GM12878 (cell line): ENCODE measurements at regions not wholly inside any gene's neighbourhood (a gene's known extent, or its start where the extent isn't known, plus 50 kb on each side); places are given as distances from the start of the nearest gene placed in this dataset.

Source experiments
- ATAC-seq: fragments of 200-7000 bp; cut with Tn5 transposase; 3 replicates; pipeline ENCODE4 v1.9.1; 2020; ENCODE audit warnings: mild to moderate bottlenecking, moderate library complexity
- BruUV-seq: library from RNA; stranded (reverse); fragments of 400-500 nt; replicated peaks from 2 replicates; lab custom pipeline; 2021; lab: Mats Ljungman, UMichigan
- CTCF ChIA-PET: fragments of 300-600 bp; sonication (Branson Sonifier 250); formaldehyde crosslinking; extraction: SDS; loops from one replicate; lab custom pipeline; 2021; ENCODE audit warnings: inconsistent platforms; lab: Yijun Ruan, JAX
- POLR2A ChIA-PET: fragments of 350-600 bp; formaldehyde crosslinking; extraction: SDS; loops from one replicate; lab custom pipeline; 2021; ENCODE audit warnings: inconsistent platforms; lab: Charles Lee
- RAD21 ChIA-PET: fragments of 300-600 bp; sonication (Branson Sonifier 250); formaldehyde crosslinking; loops from one replicate; lab custom pipeline; 2023; ENCODE audit warnings: antibody characterized with exemption; ENCODE audit not compliant: unreplicated experiment; lab: Charles Lee
- SMC1A ChIA-PET: fragments of 300-600 bp; sonication (Branson Sonifier 250); formaldehyde crosslinking; loops from one replicate; lab custom pipeline; 2023; ENCODE audit not compliant: unreplicated experiment, uncharacterized antibody; lab: Charles Lee
- DNase-seq: peaks from one replicate; pipeline ENCODE4 v3.0.0-alpha.2; 2011; ENCODE audit warnings: low read depth, low spot score
- FAIRE-seq: peaks from 3 replicates; lab custom pipeline; 2011; peaks lifted over from hg19 to GRCh38; lab: Jason Lieb, UNC
- H2AFZ ChIP-seq: 2 replicates; pipeline ENCODE4 v1.6.0; 2011; ENCODE audit warnings: low read depth, low read length, control low read depth; ENCODE audit not compliant: control insufficient read depth
- H3K27ac ChIP-seq: 2 replicates; pipeline ENCODE4 v1.5.1; 2011; ENCODE audit warnings: control low read depth; ENCODE audit not compliant: control insufficient read depth, insufficient read depth
- H3K27me3 ChIP-seq, 2 experiments: replicated peaks in 1 of 2; 2 replicates each; pipeline versions ENCODE4 v1.6.0 to v1.6.1; 2011; ENCODE audit warnings: low read length in 1 of 2; ENCODE audit not compliant: control insufficient read depth in 2 of 2, insufficient read depth in 2 of 2
- H3K36me3 ChIP-seq, 2 experiments: 2 replicates each; pipeline ENCODE4 v1.5.1; 2011; ENCODE audit warnings: low read length in 1 of 2; ENCODE audit not compliant: control insufficient read depth in 2 of 2, insufficient read depth in 2 of 2
- H3K4me1 ChIP-seq: 2 replicates; pipeline ENCODE4 v1.6.1; 2011; ENCODE audit warnings: mild to moderate bottlenecking, low read length, moderate library complexity, mixed read lengths; ENCODE audit not compliant: control insufficient read depth, insufficient read depth
- H3K4me2 ChIP-seq: 2 replicates; pipeline ENCODE4 v1.6.0; 2011; ENCODE audit warnings: control low read depth; ENCODE audit not compliant: control insufficient read depth, insufficient read depth
- H3K4me3 ChIP-seq: fragments of 200-600 bp; sonication (generic); 2 replicates; pipeline ENCODE4 v1.5.1; 2016
- H3K79me2 ChIP-seq: 2 replicates; pipeline ENCODE4 v1.6.0; 2011; ENCODE audit warnings: low read length; ENCODE audit not compliant: control insufficient read depth, insufficient read depth
- H3K9ac ChIP-seq: 2 replicates; pipeline ENCODE4 v1.8.0; 2011; ENCODE audit warnings: low read length, control low read depth, mixed read lengths; ENCODE audit not compliant: control insufficient read depth, insufficient read depth
- H3K9me3 ChIP-seq: replicated peaks from 3 replicates; pipeline ENCODE4 v1.5.1; 2011; ENCODE audit warnings: mild to moderate bottlenecking, low read length; ENCODE audit not compliant: control insufficient read depth, insufficient read depth
- H4K20me1 ChIP-seq: 2 replicates; pipeline ENCODE4 v1.6.0; 2011; ENCODE audit not compliant: control insufficient read depth, insufficient read depth
- CBX5 ChIP-seq: sonication (generic); IDR thresholded peaks from 2 replicates; pipeline ENCODE4 v1.6.1; 2016; ENCODE audit warnings: low read depth, moderate library complexity, mild to moderate bottlenecking, inconsistent platforms
- EGR1 ChIP-seq, 2 experiments: IDR thresholded peaks; 1 replicate in 1 of 2; 2 replicates in 1 of 2; pipeline ENCODE4 v1.6.1; 2011 to 2012; ENCODE audit warnings: low read depth in 2 of 2, low read length in 2 of 2, borderline replicate concordance in 1 of 2, mild to moderate bottlenecking in 1 of 2, moderate library complexity in 1 of 2
- MEF2A ChIP-seq: IDR thresholded peaks from 2 replicates; pipeline ENCODE4 v1.6.1; 2011; ENCODE audit warnings: low read depth, mild to moderate bottlenecking, low read length, moderate library complexity; ENCODE audit not compliant: insufficient read depth
- MLLT1 ChIP-seq: fragments of 450-650 bp; IDR thresholded peaks from 2 replicates; pipeline ENCODE4 v1.6.1; 2016; ENCODE audit warnings: mild to moderate bottlenecking
- NR2C1 ChIP-seq: fragments of 450-650 bp; IDR thresholded peaks from 2 replicates; pipeline ENCODE4 v1.6.1; 2017; ENCODE audit warnings: antibody characterized with exemption, mild to moderate bottlenecking, moderate library complexity
- NR2F1 ChIP-seq: fragments of 450-650 bp; conservative IDR thresholded peaks from 2 replicates; pipeline ENCODE4 v1.6.1; 2017; ENCODE audit warnings: mild to moderate bottlenecking
- PAX5 ChIP-seq: IDR thresholded peaks from 2 replicates; pipeline ENCODE4 v1.6.1; 2011; ENCODE audit warnings: low read depth, low read length, borderline replicate concordance
- PAX8 ChIP-seq: fragments of 450-650 bp; IDR thresholded peaks from 2 replicates; pipeline ENCODE4 v1.6.1; 2017; ENCODE audit warnings: mild to moderate bottlenecking, moderate library complexity
- POLR2AphosphoS5 ChIP-seq: IDR thresholded peaks from 2 replicates; pipeline ENCODE4 v1.6.1; 2011; ENCODE audit warnings: mild to moderate bottlenecking, low read length, inconsistent platforms
- RELA ChIP-seq: fragments of 450-650 bp; IDR thresholded peaks from 2 replicates; pipeline ENCODE4 v1.8.0; 2014; ENCODE audit warnings: borderline replicate concordance; ENCODE audit not compliant: partially characterized antibody
- RUNX3 ChIP-seq: IDR thresholded peaks from 2 replicates; pipeline ENCODE4 v1.6.1; 2012; ENCODE audit warnings: low read length, inconsistent platforms
- SPI1 ChIP-seq: IDR thresholded peaks from 2 replicates; pipeline ENCODE4 v1.6.1; 2011; ENCODE audit warnings: low read depth, mild to moderate bottlenecking, low read length, moderate library complexity, borderline replicate concordance; ENCODE audit not compliant: insufficient read depth
- ZNF207 ChIP-seq: fragments of 450-650 bp; IDR thresholded peaks from 2 replicates; pipeline ENCODE4 v1.6.1; 2014; ENCODE audit warnings: antibody characterized with exemption, mild to moderate bottlenecking, borderline replicate concordance
- ZNF24 ChIP-seq: fragments of 450-650 bp; IDR thresholded peaks from 2 replicates; pipeline ENCODE4 v1.6.1; 2017; ENCODE audit warnings: antibody characterized with exemption, mild to moderate bottlenecking
- ZNF592 ChIP-seq: fragments of 450-650 bp; IDR thresholded peaks from 2 replicates; pipeline ENCODE4 v1.6.1; 2017; ENCODE audit warnings: mild to moderate bottlenecking, moderate library complexity
- WGBS: methylation state at CpG from one replicate; pipeline ENCODE4 v1.1.6; 2016; ENCODE audit warnings: low lambda C conversion rate; ENCODE audit not compliant: insufficient replicate concordance, insufficient coverage; ENCODE audit errors: missing lambda C conversion rate; 5-methylcytosine and 5-hydroxymethylcytosine counted together
- in situ Hi-C: fragments of 300-500 bp; cut with MboI; formaldehyde crosslinking; loops from 9 replicates; pipeline ENCODE4 v1.14.3; 2018; ENCODE audit warnings: mixed read lengths
- intact Hi-C: fragments of 100-400 bp; cut with micrococcal nuclease; formaldehyde crosslinking; loops from one replicate; pipeline ENCODE4 v1.14.2; 2022; ENCODE audit not compliant: unreplicated experiment
- TF ChIP-seq, protein P1 (sequence below): IDR thresholded peaks from 2 replicates; pipeline ENCODE4 v1.6.1; 2012; ENCODE audit warnings: low read length, inconsistent platforms
- TF ChIP-seq, protein P2 (sequence below): IDR thresholded peaks from 2 replicates; pipeline ENCODE4 v1.6.1; 2011; ENCODE audit warnings: low read depth, mild to moderate bottlenecking, low read length, moderate library complexity, borderline replicate concordance; ENCODE audit errors: extremely low read depth

GRCh38 chrX:7220121-7220520, 72.2 kb upstream of the PUDP start:
- ATAC-seq = no peak

More at GRCh38 chrX:7220121-7220520, 72.2 kb upstream of the PUDP start:
- H3K4me1 ChIP-seq = no peaks in the 10 kb centered on the region
- H3K79me2 ChIP-seq = no peaks in the 10 kb centered on the region
- H3K4me2 ChIP-seq = no peak overlapping the region
- in situ Hi-C loops = no loop called here
- H4K20me1 ChIP-seq = no peaks in the 10 kb centered on the region
- H3K9me3 ChIP-seq = no peaks in the 10 kb centered on the region
- no peak overlapping the region for H3K4me3 ChIP-seq
- FAIRE-seq (no peak), DNase-seq (no peak)
- CTCF ChIA-PET = no interaction called here
- H3K36me3 ChIP-seq = no peaks in the 10 kb centered on the region
- no peak overlapping the region for H3K27ac ChIP-seq
- no peak overlapping the region for H2AFZ ChIP-seq
- intact Hi-C loops = no loop called here
- RAD21 ChIA-PET = no interaction called here
- SMC1A ChIA-PET = no interaction called here
- H3K9ac ChIP-seq = no peak overlapping the region
- no TSS peak for BruUV-seq
- WGBS = 77% methylated on average over 10 of the region's 10 CpGs
- POLR2A ChIA-PET = no interaction called here
- TF ChIP-seq RELA (no peak), ZNF207 (no peak), RUNX3 (no peak), NR2C1 (no peak), SPI1 (no peak), ZNF24 (no peak), PAX5 (no peak), ZNF592 (no peak), MEF2A (no peak), MLLT1 (no peak), POLR2AphosphoS5 (no peak), EGR1 (IDR thresholded peaks at IDR 0.05; ENCODE audit: borderline replicate concordance in 1 of 2, low read depth in 2 of 2, low read length in 2 of 2) (no peak), CBX5 (no peak), NR2F1 (no peak), PAX8 (no peak)
- TF ChIP-seq, protein P1, sequence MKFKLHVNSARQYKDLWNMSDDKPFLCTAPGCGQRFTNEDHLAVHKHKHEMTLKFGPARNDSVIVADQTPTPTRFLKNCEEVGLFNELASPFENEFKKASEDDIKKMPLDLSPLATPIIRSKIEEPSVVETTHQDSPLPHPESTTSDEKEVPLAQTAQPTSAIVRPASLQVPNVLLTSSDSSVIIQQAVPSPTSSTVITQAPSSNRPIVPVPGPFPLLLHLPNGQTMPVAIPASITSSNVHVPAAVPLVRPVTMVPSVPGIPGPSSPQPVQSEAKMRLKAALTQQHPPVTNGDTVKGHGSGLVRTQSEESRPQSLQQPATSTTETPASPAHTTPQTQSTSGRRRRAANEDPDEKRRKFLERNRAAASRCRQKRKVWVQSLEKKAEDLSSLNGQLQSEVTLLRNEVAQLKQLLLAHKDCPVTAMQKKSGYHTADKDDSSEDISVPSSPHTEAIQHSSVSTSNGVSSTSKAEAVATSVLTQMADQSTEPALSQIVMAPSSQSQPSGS = no peak
- TF ChIP-seq, protein P2, sequence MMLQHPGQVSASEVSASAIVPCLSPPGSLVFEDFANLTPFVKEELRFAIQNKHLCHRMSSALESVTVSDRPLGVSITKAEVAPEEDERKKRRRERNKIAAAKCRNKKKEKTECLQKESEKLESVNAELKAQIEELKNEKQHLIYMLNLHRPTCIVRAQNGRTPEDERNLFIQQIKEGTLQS = no peak
- no peaks in the 10 kb centered on the region for H3K27me3 ChIP-seq
